ENCODE measurements at regions not wholly inside any gene's neighbourhood (a gene's known extent, or its start where the extent isn't known, plus 50 kb on each side); places are given as distances from the start of the nearest gene placed in this dataset.

DNA sequence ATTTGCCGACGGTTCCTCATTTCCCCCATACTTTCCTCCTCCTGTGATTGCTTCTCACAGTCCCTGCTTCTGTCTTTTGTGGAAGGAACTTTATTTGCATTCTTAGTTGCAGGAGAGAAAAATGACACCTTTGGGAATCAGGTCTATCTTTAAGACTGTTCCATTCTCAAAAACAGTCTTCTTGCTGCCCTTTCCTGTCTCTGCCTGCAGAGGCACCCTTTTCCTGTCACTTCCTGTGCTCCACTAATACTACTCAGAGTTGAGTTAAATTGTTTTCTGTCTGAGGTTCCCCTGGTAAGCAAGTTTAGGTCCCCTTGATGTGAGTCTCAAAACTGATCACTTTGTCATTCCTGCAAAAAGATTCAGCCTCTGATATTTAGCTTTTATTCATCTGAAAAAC, 208.8 kb upstream of the CLNK start:
- TF ChIP-seq, protein P1, sequence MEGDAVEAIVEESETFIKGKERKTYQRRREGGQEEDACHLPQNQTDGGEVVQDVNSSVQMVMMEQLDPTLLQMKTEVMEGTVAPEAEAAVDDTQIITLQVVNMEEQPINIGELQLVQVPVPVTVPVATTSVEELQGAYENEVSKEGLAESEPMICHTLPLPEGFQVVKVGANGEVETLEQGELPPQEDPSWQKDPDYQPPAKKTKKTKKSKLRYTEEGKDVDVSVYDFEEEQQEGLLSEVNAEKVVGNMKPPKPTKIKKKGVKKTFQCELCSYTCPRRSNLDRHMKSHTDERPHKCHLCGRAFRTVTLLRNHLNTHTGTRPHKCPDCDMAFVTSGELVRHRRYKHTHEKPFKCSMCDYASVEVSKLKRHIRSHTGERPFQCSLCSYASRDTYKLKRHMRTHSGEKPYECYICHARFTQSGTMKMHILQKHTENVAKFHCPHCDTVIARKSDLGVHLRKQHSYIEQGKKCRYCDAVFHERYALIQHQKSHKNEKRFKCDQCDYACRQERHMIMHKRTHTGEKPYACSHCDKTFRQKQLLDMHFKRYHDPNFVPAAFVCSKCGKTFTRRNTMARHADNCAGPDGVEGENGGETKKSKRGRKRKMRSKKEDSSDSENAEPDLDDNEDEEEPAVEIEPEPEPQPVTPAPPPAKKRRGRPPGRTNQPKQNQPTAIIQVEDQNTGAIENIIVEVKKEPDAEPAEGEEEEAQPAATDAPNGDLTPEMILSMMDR (IDR thresholded peaks at IDR 0.05): no peak
- ATAC-seq (ENCODE audit: low FRiP score): no peak
- no peak for DNase-seq (ENCODE audit: low spot score)

DNA sequence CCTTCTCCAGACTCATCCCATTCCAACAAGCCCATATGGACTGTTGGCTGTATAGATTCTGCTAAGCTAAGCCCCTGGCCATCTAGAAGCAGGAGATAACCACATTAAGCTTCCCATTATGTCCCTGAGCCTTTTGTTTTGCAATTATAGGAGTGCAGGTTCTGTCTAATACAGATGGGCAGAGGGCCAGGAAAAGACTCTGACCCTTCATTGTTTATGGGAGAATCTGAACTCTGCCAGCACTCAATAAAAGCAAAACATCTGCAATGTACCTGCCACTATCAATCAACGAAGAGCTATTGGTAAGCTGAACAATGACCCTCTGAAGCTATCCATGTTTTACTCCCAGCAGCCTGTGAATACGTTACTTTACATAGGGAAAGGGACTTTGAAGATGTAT, 207.3 kb upstream of the CLNK start:
- TF ChIP-seq, protein P1 (IDR thresholded peaks at IDR 0.05): no peak
- no peak for DNase-seq (ENCODE audit: low spot score)
- no peak for ATAC-seq (ENCODE audit: low FRiP score)

DNA sequence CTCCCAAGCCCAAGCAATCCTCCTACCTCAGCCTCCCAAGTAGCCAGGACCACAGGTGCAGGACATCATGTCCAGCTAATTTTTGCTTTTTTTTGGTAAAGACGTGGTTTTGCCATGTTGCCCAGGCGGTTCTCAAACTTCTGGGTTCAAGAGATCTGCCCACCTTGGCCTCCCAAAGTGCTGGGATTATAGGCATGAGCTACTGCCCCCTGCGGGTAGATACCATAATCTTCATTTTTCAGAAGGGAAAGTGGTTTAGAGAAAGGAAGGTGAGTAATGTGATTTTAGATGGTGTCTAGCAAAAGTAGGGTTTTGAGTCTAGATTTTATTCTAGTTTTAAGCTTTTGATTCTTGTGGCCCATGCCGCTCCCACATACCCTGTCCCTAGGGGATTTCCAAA, 205.3 kb upstream of the CLNK start:
- no peak for DNase-seq (ENCODE audit: low spot score)
- TF ChIP-seq, protein P1 (IDR thresholded peaks at IDR 0.05): no peak
- no peak for ATAC-seq (ENCODE audit: low FRiP score)

DNA sequence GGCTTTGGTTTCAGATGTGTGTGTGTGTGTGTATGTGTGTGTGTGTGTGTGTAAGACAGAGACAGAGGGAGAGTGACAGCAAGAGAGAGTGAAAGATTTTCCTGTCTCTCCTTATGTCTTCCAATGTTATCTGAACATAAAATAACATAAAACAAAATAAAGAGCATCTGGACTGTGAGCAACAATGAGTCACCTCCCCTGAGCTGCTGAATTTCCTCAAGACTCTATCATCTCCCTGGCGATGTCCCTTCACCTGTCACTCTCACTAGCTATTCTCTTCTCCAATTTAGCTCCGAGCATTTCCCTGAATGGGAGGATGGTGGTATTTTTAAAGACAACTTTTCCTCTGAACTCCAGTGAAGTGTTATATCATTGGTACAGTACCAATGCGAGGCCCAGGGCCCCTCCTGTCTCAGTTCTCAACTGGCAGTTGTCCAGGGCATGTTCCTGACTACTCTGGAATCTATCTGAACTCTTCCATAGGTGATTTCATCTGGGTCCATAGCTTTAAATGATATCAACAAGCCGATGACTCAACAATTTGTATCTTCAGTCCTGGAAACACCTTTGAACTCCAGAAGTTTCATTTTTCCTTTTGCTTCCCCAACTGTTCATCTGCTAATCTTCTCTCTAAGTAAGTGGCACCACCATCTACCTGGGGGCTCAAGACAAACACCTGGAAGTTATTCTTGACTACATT, 195.0 kb upstream of the CLNK start:
- TF ChIP-seq, protein P1 (IDR thresholded peaks at IDR 0.05): no peak
- ATAC-seq (ENCODE audit: low FRiP score) (no peak), DNase-seq (ENCODE audit: low spot score) (no peak)

DNA sequence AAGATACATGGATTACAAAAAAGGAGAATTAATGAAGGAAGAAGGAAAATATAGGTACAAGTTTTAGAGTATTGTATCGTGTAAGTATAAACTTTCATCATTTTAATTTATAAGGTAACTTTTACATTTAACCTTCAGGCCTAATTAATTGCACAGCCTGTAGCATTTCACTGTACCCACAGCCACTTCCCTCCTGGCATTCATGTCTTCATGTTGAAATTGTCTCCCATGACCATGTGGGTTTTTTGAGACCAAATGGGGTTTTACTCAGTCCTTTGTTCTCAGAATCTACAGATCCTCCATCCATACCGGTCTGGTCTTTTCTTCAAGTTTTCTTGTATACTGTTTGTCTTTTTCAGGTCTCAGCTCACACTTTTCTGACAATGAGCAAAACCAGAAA, 194.3 kb upstream of the CLNK start:
- DNase-seq (ENCODE audit: low spot score): no peak
- no peak for ATAC-seq (ENCODE audit: low FRiP score)
- TF ChIP-seq, protein P1 (IDR thresholded peaks at IDR 0.05): no peak

DNA sequence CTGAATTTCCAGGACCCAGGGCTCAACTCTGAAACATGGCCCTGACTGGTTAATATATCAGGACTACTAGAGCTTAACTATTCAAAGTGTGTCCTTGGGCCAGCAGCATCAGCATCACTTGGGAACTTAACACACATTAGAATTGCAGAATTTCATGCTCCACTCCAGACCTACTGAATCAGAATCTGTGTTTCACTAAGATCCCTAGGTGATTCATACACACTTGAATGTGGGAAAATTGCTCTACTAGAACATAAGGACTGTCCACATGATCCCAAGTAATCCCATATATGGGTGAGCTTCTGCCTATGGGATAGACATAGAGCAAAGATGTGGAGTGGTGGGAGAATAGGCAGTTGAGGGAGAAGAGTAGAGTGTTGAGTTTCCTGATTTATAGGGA, 192.5 kb upstream of the CLNK start:
- DNase-seq (ENCODE audit: low spot score) (no peak), ATAC-seq (ENCODE audit: low FRiP score) (no peak)
- TF ChIP-seq, protein P1 (IDR thresholded peaks at IDR 0.05): no peak

DNA sequence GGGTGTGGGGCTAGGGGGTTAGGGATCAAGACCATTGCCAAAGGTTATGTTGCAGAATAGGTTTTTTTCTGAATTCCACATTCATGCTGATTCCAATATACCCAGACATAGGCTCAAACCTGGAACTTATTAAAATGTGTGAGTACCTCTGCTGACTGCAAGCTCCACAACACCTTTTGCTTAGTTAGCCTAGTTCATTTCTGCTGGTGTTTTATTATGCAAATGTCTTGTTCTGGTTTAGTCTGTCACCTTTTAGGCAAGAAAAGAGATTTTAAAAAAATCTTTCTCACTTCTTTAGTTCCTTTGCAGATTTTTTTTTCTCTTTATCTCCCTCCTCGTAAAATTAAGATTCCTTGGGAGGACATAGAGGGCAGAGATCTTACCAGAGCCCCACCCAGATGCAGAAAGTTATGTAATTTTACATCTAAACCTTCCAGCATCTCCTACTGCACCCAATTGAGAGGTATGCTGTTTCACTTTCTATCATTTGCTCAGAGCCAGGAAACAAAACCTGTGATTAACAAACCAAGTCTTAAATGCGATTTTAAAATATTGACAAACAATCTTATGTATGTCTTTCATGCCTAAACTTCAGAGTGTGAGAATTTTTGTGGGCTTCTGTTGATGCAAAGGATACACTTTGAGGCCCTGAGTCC, 190.7 kb upstream of the CLNK start:
- no peak for DNase-seq (ENCODE audit: low spot score)
- no peak for ATAC-seq (ENCODE audit: low FRiP score)
- TF ChIP-seq, protein P1 (IDR thresholded peaks at IDR 0.05): no peak
